H7 (cell line): ENCODE measurements at regions not wholly inside any gene's neighbourhood (a gene's known extent, or its start where the extent isn't known, plus 50 kb on each side); places are given as distances from the start of the nearest gene placed in this dataset.
"Not testable (repeated sequence)": the region's sequence is repeated elsewhere in the genome, so short reads cannot be mapped to it uniquely, and the experiment has no call there.

Source experiments
- DNase-seq: peaks from one replicate; pipeline ENCODE4 v3.0.0; 2012
- H3K27me3 ChIP-seq: 2 replicates; pipeline ENCODE4 v1.6.0; 2011; ENCODE audit warnings: mild to moderate bottlenecking, low read length; ENCODE audit not compliant: control insufficient read depth, insufficient read depth
- H3K36me3 ChIP-seq: replicated peaks from 2 replicates; pipeline ENCODE4 v1.5.1; 2011; ENCODE audit warnings: low read length; ENCODE audit not compliant: control insufficient read depth, insufficient read depth
- H3K4me3 ChIP-seq: 2 replicates; pipeline ENCODE4 v1.5.1; 2011; ENCODE audit warnings: low read depth, mild to moderate bottlenecking, control low read depth, low read length, moderate library complexity; ENCODE audit not compliant: insufficient read depth

GRCh38 chr10:6702833-6703232 is 122.8 kb upstream of the PRKCQ start:
- not testable (repeated sequence) for DNase-seq, H3K27me3 ChIP-seq, H3K4me3 ChIP-seq, H3K36me3 ChIP-seq

- Histone ChIP-seq H3K36me3 (no peaks in the 10 kb centered on the region), H3K4me3 (no peak overlapping the region), H3K27me3 (no peaks in the 10 kb centered on the region)
- DNase-seq, result no peak
These were observed 122.0 kb upstream of the PRKCQ start for GRCh38 chr10:6702030-6702429.

GRCh38 chr10:6701289-6701688 is 121.2 kb upstream of the PRKCQ start:
- H3K4me3 ChIP-seq, result no peak overlapping the region
- DNase-seq, result peak; percentile 52
- H3K36me3 ChIP-seq, result no peaks in the 10 kb centered on the region
- no peaks in the 10 kb centered on the region for H3K27me3 ChIP-seq

- no peaks in the 10 kb centered on the region for H3K27me3 ChIP-seq
- H3K4me3 ChIP-seq, result no peak overlapping the region
- H3K36me3 ChIP-seq, result no peaks in the 10 kb centered on the region
- no peak for DNase-seq
These were observed 120.0 kb upstream of the PRKCQ start for GRCh38 chr10:6700066-6700465.

- Histone ChIP-seq H3K36me3 (no peaks in the 10 kb centered on the region), H3K27me3 (no peaks in the 10 kb centered on the region), H3K4me3 (no peak overlapping the region)
- no peak for DNase-seq
These were observed 119.3 kb upstream of the PRKCQ start for GRCh38 chr10:6699336-6699735.

GRCh38 chr10:6695519-6695918 is 115.4 kb upstream of the PRKCQ start:
- Histone ChIP-seq H3K36me3 (no peaks in the 10 kb centered on the region), H3K4me3 (no peak overlapping the region), H3K27me3 (no peaks in the 10 kb centered on the region)
- no peak for DNase-seq

GRCh38 chr10:6694447-6695140 is 114.5 kb upstream of the PRKCQ start:
- H3K27me3 ChIP-seq, result no peaks in the 10 kb centered on the region
- H3K4me3 ChIP-seq, result no peak overlapping the region
- no peak for DNase-seq
- H3K36me3 ChIP-seq, result no peaks in the 10 kb centered on the region

GRCh38 chr10:6692856-6693255 is 112.8 kb upstream of the PRKCQ start:
- no peaks in the 10 kb centered on the region for H3K36me3 ChIP-seq
- H3K27me3 ChIP-seq, result no peaks in the 10 kb centered on the region
- no peak overlapping the region for H3K4me3 ChIP-seq
- DNase-seq, result no peak

GRCh38 chr10:6692103-6692502 is 112.0 kb upstream of the PRKCQ start:
- H3K4me3 ChIP-seq, result no peak overlapping the region
- DNase-seq, result no peak
- no peaks in the 10 kb centered on the region for H3K27me3 ChIP-seq
- no peaks in the 10 kb centered on the region for H3K36me3 ChIP-seq

- H3K27me3 ChIP-seq, result no peaks in the 10 kb centered on the region
- no peak for DNase-seq
- no peak overlapping the region for H3K4me3 ChIP-seq
- no peaks in the 10 kb centered on the region for H3K36me3 ChIP-seq
These were observed 109.0 kb upstream of the PRKCQ start for GRCh38 chr10:6689036-6689435.

GRCh38 chr10:6680735-6681134 is 100.7 kb upstream of the PRKCQ start:
- no peaks in the 10 kb centered on the region for H3K27me3 ChIP-seq
- H3K36me3 ChIP-seq, result no peaks in the 10 kb centered on the region
- H3K4me3 ChIP-seq, result no peak overlapping the region
- DNase-seq, result no peak

- no peak for DNase-seq
- no peaks in the 10 kb centered on the region for H3K27me3 ChIP-seq
These were observed 98.9 kb upstream of the PRKCQ start for GRCh38 chr10:6678956-6679355.

GRCh38 chr10:6678211-6678803 is 98.2 kb upstream of the PRKCQ start:
- H3K36me3 ChIP-seq, result no peaks in the 10 kb centered on the region
- DNase-seq, result peak; percentile 41
- no peaks in the 10 kb centered on the region for H3K27me3 ChIP-seq
- no peak overlapping the region for H3K4me3 ChIP-seq

More at GRCh38 chr10:6678956-6679355, 98.9 kb upstream of the PRKCQ start:
- Histone ChIP-seq H3K4me3 (no peak overlapping the region), H3K36me3 (no peaks in the 10 kb centered on the region)

- not testable (repeated sequence) for DNase-seq, H3K27me3 ChIP-seq, H3K4me3 ChIP-seq, H3K36me3 ChIP-seq
These were observed 97.1 kb upstream of the PRKCQ start for GRCh38 chr10:6677129-6677528.

- no peaks in the 10 kb centered on the region for H3K27me3 ChIP-seq
- no peak for DNase-seq
- H3K4me3 ChIP-seq, result no peak overlapping the region
- H3K36me3 ChIP-seq, result no peaks in the 10 kb centered on the region
These were observed 94.2 kb upstream of the PRKCQ start for GRCh38 chr10:6674291-6674690.
